ENCODE measurements at regions not wholly inside any gene's neighbourhood (a gene's known extent, or its start where the extent isn't known, plus 50 kb on each side); places are given as distances from the start of the nearest gene placed in this dataset.

GRCh38 chr18:10370716-10371115 lies 83.7 kb upstream of the APCDD1 start:
- no peak overlapping the region for H3K4me3 ChIP-seq
- no peak for DNase-seq (ENCODE audit: low spot score)
- TF ChIP-seq POLR2A (IDR thresholded peaks at IDR 0.05) (no peak), POLR2AphosphoS5 (IDR thresholded peaks at IDR 0.05) (no peak), CTCF (IDR thresholded peaks at IDR 0.05) (no peak)
- H3K27ac ChIP-seq = no peak overlapping the region
- WGBS = 77% methylated on average over 7 of the region's 7 CpGs
- H3K27me3 ChIP-seq (replicated peaks; ENCODE audit: insufficient read depth) = no peaks in the 10 kb centered on the region
- intact Hi-C loops (cut with DNase I) = no loop called here
- no peaks in the 10 kb centered on the region for H3K4me1 ChIP-seq (replicated peaks)
- no peaks in the 10 kb centered on the region for H3K9me3 ChIP-seq
- H3K36me3 ChIP-seq = no peaks in the 10 kb centered on the region

DNA sequence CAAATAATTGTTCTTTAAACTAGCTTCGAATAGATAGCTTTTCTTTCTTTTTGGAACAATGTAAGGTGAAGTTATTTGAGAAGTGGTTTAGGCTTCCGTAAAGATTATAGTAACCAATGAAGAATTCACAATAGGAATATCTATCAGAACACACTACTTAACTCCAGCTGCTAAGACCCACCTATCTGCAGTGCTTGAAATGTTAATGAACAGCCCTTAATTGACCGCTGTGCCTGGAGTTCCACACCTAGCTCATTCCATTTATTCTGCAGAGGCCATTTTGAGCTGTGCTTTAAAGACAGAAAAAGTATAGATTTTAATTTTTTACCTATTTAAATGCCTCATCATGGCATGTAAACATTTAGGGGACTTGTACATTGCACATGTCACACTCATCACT lies 83.3 kb upstream of the APCDD1 start:
- H3K27me3 ChIP-seq (replicated peaks; ENCODE audit: insufficient read depth) = no peaks in the 10 kb centered on the region
- WGBS = 82% methylated on average over 3 of the region's 3 CpGs
- no peaks in the 10 kb centered on the region for H3K4me1 ChIP-seq (replicated peaks)
- no peak for DNase-seq (ENCODE audit: low spot score)
- no peak overlapping the region for H3K27ac ChIP-seq
- no peak overlapping the region for H3K4me3 ChIP-seq
- intact Hi-C loops (cut with DNase I) = no loop called here
- H3K36me3 ChIP-seq = no peaks in the 10 kb centered on the region
- TF ChIP-seq CTCF (IDR thresholded peaks at IDR 0.05) = no peak
- no peak for TF ChIP-seq POLR2A (IDR thresholded peaks at IDR 0.05)
- TF ChIP-seq POLR2AphosphoS5 (IDR thresholded peaks at IDR 0.05) = no peak
- H3K9me3 ChIP-seq = no peaks in the 10 kb centered on the region

GRCh38 chr18:10374195-10374594 lies 80.2 kb upstream of the APCDD1 start:
- TF ChIP-seq POLR2AphosphoS5 (IDR thresholded peaks at IDR 0.05) (no peak), CTCF (IDR thresholded peaks at IDR 0.05) (no peak), POLR2A (IDR thresholded peaks at IDR 0.05) (no peak)
- intact Hi-C loops (cut with DNase I) = no loop called here
- Histone ChIP-seq H3K9me3 (no peaks in the 10 kb centered on the region), H3K36me3 (no peaks in the 10 kb centered on the region), H3K4me3 (no peak overlapping the region), H3K27me3 (replicated peaks; ENCODE audit: insufficient read depth) (no peaks in the 10 kb centered on the region), H3K27ac (no peak overlapping the region), H3K4me1 (replicated peaks) (no peaks in the 10 kb centered on the region)
- WGBS = 85% methylated on average over 10 of the region's 10 CpGs
- DNase-seq (ENCODE audit: low spot score) = no peak

- 37% methylated on average over 16 of the region's 16 CpGs for WGBS
- no peaks in the 10 kb centered on the region for H3K36me3 ChIP-seq
These were observed 79.7 kb upstream of the APCDD1 start for GRCh38 chr18:10374636-10375293.

More at GRCh38 chr18:10374636-10375293, 79.7 kb upstream of the APCDD1 start:
- Histone ChIP-seq H3K27me3 (replicated peaks; ENCODE audit: insufficient read depth) (no peaks in the 10 kb centered on the region), H3K9me3 (no peaks in the 10 kb centered on the region), H3K4me1 (replicated peaks) (no peaks in the 10 kb centered on the region), H3K27ac (no peak overlapping the region), H3K4me3 (no peak overlapping the region)
- DNase-seq (ENCODE audit: low spot score) = peak; percentile 62
- intact Hi-C loops (cut with DNase I) = no loop called here
- TF ChIP-seq CTCF (IDR thresholded peaks at IDR 0.05) = no peak
- peak; percentile 19 for TF ChIP-seq POLR2AphosphoS5 (IDR thresholded peaks at IDR 0.05)

Measured in prostate gland (tissue), 2 donors.